ENCODE measurements at regions not wholly inside any gene's neighbourhood (a gene's known extent, or its start where the extent isn't known, plus 50 kb on each side); places are given as distances from the start of the nearest gene placed in this dataset.
A peak's percentile ranks its signal among the peaks of the same experiment; 100 is the strongest.

GRCh38 chr5:108661590-108662219 is 86.0 kb upstream of the FER start:
- Mint-ChIP-seq H3K27ac (no peak overlapping the region), H3K4me1 (no peaks in the 10 kb centered on the region), H3K27me3 (peaks cover 6% of the 10 kb centered on the region), H3K36me3 (ENCODE audit: low read depth) (no peaks in the 10 kb centered on the region), H3K4me3 (no peak overlapping the region), H3K9me3 (no peaks in the 10 kb centered on the region)
- DNase-seq = no peak
- POLR2A ChIA-PET = no interaction called here
- CTCF ChIA-PET = interaction anchor here (1.2 kb wide), 1 partner anchor 9 kb away, joined by 3 read pairs; no protein-coding TSS in a partner anchor

GRCh38 chr5:108661024-108661423 is 86.7 kb upstream of the FER start:
- H3K36me3 Mint-ChIP-seq (ENCODE audit: low read depth) = no peaks in the 10 kb centered on the region
- no peaks in the 10 kb centered on the region for H3K4me1 Mint-ChIP-seq
- no peak overlapping the region for H3K4me3 Mint-ChIP-seq
- H3K27ac Mint-ChIP-seq = no peak overlapping the region
- ChIA-PET CTCF (interaction anchor here (1.2 kb wide), 1 partner anchor 8 kb away, joined by 3 read pairs; no protein-coding TSS in a partner anchor), POLR2A (no interaction called here)
- H3K9me3 Mint-ChIP-seq = no peaks in the 10 kb centered on the region
- no peak for DNase-seq
- peaks cover 5% of the 10 kb centered on the region for H3K27me3 Mint-ChIP-seq

- CTCF ChIA-PET = no interaction called here
- no peak for DNase-seq
These were observed 87.4 kb upstream of the FER start for GRCh38 chr5:108660291-108660690.

DNA sequence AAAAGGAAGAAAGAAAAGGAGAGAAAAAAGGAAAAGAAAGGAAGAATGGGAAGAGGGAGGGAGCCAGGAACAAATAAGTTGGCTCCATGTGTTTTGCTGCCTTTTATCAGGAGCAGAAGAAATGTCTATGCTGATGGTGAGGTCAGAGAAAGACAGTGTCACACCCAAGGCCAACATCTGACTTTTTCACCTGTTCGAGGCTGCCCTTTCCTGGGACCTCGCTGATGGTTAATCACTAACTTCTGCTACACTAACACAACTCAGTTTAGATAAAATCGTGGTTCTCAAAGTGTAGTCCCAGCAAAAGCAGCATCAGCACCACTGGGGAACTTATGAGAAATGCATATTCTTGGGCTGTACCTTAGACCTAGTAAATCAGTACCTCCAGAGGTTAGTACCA is 88.2 kb upstream of the FER start:
- H3K27me3 Mint-ChIP-seq = peaks cover 9% of the 10 kb centered on the region

More at GRCh38 chr5:108660291-108660690, 87.4 kb upstream of the FER start:
- Mint-ChIP-seq H3K4me3 (no peak overlapping the region), H3K9me3 (no peaks in the 10 kb centered on the region), H3K36me3 (ENCODE audit: low read depth) (no peaks in the 10 kb centered on the region), H3K4me1 (no peaks in the 10 kb centered on the region), H3K27me3 (peaks cover 9% of the 10 kb centered on the region), H3K27ac (no peak overlapping the region)
- POLR2A ChIA-PET = no interaction called here

GRCh38 chr5:108655750-108656450 is 91.8 kb upstream of the FER start:
- CTCF ChIA-PET = no interaction called here
- Mint-ChIP-seq H3K9me3 (no peaks in the 10 kb centered on the region), H3K4me1 (no peaks in the 10 kb centered on the region), H3K27ac (no peak overlapping the region), H3K27me3 (peaks cover 10% of the 10 kb centered on the region), H3K36me3 (ENCODE audit: low read depth) (no peaks in the 10 kb centered on the region), H3K4me3 (no peak overlapping the region)
- POLR2A ChIA-PET = no interaction called here
- DNase-seq = no peak

More for the DNA sequence above, 88.2 kb upstream of the FER start:
- ChIA-PET POLR2A (no interaction called here), CTCF (no interaction called here)
- no peaks in the 10 kb centered on the region for H3K4me1 Mint-ChIP-seq
- DNase-seq = no peak
- H3K27ac Mint-ChIP-seq = no peak overlapping the region
- H3K4me3 Mint-ChIP-seq = no peak overlapping the region
- H3K36me3 Mint-ChIP-seq (ENCODE audit: low read depth) = no peaks in the 10 kb centered on the region
- no peaks in the 10 kb centered on the region for H3K9me3 Mint-ChIP-seq

DNA sequence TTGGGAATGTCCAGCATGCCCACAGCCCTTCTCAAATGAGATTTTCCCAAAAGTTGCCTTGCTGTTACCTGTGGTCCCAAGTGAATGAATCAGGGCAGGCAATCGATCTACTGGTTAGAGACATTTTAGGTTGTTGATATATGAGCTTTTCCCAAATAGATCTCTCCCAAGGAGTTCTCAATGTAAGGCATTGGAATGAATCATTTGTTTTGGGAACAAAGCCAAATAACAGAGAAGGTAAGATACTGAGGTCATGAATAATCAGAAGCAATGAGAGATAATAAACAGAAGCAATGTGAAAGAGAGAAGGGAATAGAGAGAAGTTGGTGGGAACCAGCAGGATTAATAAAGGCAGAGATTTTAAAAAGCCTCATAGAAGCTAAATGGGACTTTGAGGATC is 93.6 kb upstream of the FER start:
- DNase-seq = no peak
- no peak overlapping the region for H3K27ac Mint-ChIP-seq
- ChIA-PET POLR2A (no interaction called here), CTCF (no interaction called here)
- peaks cover 8% of the 10 kb centered on the region for H3K27me3 Mint-ChIP-seq
- no peaks in the 10 kb centered on the region for H3K36me3 Mint-ChIP-seq (ENCODE audit: low read depth)
- no peak overlapping the region for H3K4me3 Mint-ChIP-seq
- no peaks in the 10 kb centered on the region for H3K9me3 Mint-ChIP-seq
- H3K4me1 Mint-ChIP-seq = no peaks in the 10 kb centered on the region

GRCh38 chr5:108653201-108653600 is 94.5 kb upstream of the FER start:
- Mint-ChIP-seq H3K9me3 (no peaks in the 10 kb centered on the region), H3K36me3 (ENCODE audit: low read depth) (no peaks in the 10 kb centered on the region), H3K4me3 (no peak overlapping the region), H3K27me3 (peaks cover 8% of the 10 kb centered on the region), H3K27ac (no peak overlapping the region), H3K4me1 (no peaks in the 10 kb centered on the region)
- no peak for DNase-seq
- ChIA-PET POLR2A (no interaction called here), CTCF (interaction anchor here (1.0 kb wide), 1 partner anchor 8 kb away, joined by 3 read pairs; no protein-coding TSS in a partner anchor)

DNA sequence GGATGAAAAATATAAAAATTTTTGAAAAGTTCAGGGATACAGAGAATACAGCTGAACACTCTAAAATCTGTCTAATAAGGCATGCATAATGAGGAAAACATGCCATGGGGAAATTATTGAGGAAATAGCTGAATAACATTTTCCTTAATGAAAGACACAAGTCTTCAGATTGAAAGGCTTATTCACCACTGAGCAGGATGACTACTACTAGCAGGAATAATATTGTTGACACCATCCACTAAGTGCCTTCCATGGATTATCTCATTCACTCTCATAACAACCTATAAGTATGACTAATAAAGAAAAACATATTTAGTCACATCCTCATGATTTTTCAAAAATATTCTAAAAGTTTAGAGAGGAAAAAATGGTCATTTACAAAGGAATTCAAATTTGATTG is 96.7 kb upstream of the FER start:
- CTCF ChIA-PET = no interaction called here

GRCh38 chr5:108649646-108650045 is 98.1 kb upstream of the FER start:
- H3K36me3 Mint-ChIP-seq (ENCODE audit: low read depth) = no peaks in the 10 kb centered on the region
- H3K27ac Mint-ChIP-seq = no peak overlapping the region
- CTCF ChIA-PET = interaction anchor here (2.0 kb wide), 1 partner anchor 10 kb away, joined by 5 read pairs; no protein-coding TSS in a partner anchor
- DNase-seq = no peak
- peaks cover 1% of the 10 kb centered on the region for H3K27me3 Mint-ChIP-seq
- H3K4me3 Mint-ChIP-seq = no peak overlapping the region
- no peaks in the 10 kb centered on the region for H3K4me1 Mint-ChIP-seq
- no peaks in the 10 kb centered on the region for H3K9me3 Mint-ChIP-seq
- POLR2A ChIA-PET = no interaction called here

More for the DNA sequence above, 96.7 kb upstream of the FER start:
- no peak overlapping the region for H3K4me3 Mint-ChIP-seq
- no peak overlapping the region for H3K27ac Mint-ChIP-seq
- H3K9me3 Mint-ChIP-seq = no peaks in the 10 kb centered on the region
- no peak for DNase-seq
- H3K27me3 Mint-ChIP-seq = peaks cover 5% of the 10 kb centered on the region
- H3K36me3 Mint-ChIP-seq (ENCODE audit: low read depth) = no peaks in the 10 kb centered on the region
- POLR2A ChIA-PET = no interaction called here
- H3K4me1 Mint-ChIP-seq = no peaks in the 10 kb centered on the region

- H3K27me3 Mint-ChIP-seq = peaks cover 1% of the 10 kb centered on the region
- DNase-seq = no peak
- ChIA-PET CTCF (interaction anchor here (2.0 kb wide), 1 partner anchor 9 kb away, joined by 5 read pairs; no protein-coding TSS in a partner anchor), POLR2A (no interaction called here)
- H3K9me3 Mint-ChIP-seq = no peaks in the 10 kb centered on the region
- H3K36me3 Mint-ChIP-seq (ENCODE audit: low read depth) = no peaks in the 10 kb centered on the region
- H3K4me1 Mint-ChIP-seq = no peaks in the 10 kb centered on the region
- H3K4me3 Mint-ChIP-seq = no peak overlapping the region
- no peak overlapping the region for H3K27ac Mint-ChIP-seq
These were observed 98.6 kb upstream of the FER start for GRCh38 chr5:108649106-108649505.

DNA sequence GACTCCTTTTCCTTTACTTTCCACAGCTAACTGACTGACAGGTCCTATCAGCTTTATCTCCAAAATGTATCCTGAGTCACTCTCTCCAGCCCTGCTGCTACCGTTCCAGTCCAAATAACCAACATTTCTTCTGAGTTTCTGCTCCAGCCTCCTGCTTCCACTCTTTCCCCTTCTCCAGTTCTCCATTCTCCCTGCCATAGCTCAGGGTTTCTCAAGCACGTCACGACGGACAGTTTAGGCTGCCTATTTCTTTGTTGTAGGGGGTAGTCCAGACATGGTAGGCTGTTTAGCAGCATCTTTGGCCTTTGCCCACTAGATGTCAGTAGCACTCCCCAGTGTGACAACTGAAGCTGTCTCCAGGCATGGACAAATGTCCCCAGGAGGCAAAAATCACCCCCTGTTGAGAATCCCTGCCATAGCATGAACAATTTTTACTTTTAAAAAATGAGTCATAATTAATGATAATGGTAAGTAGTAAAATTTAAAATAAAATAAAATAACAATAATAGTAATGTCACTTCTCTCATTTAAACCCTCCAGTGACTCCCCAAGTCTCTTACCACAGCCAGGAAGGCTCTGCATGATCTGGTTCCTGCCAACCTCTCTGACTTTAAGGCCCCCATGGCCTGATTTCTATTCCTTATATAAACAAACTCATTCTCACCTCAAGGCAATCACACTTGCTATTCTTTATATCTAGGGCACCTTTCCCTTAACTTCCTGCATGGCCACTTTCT is 105.4 kb upstream of the FER start:
- no peaks in the 10 kb centered on the region for H3K36me3 Mint-ChIP-seq (ENCODE audit: low read depth)
- H3K27ac Mint-ChIP-seq = no peak overlapping the region

GRCh38 chr5:108641596-108641995 is 106.1 kb upstream of the FER start:
- DNase-seq = no peak
- CTCF ChIA-PET = interaction anchor here (1.3 kb wide), 2 partner anchors 8 to 832 kb away, joined by 3 to 4 read pairs; no protein-coding TSS in a partner anchor
- H3K4me3 Mint-ChIP-seq = no peak overlapping the region
- H3K9me3 Mint-ChIP-seq = no peaks in the 10 kb centered on the region
- no peaks in the 10 kb centered on the region for H3K36me3 Mint-ChIP-seq (ENCODE audit: low read depth)
- H3K27ac Mint-ChIP-seq = no peak overlapping the region
- no peaks in the 10 kb centered on the region for H3K27me3 Mint-ChIP-seq
- POLR2A ChIA-PET = no interaction called here
- H3K4me1 Mint-ChIP-seq = peaks cover 3% of the 10 kb centered on the region

More for the DNA sequence above, 105.4 kb upstream of the FER start:
- POLR2A ChIA-PET = no interaction called here
- no peaks in the 10 kb centered on the region for H3K27me3 Mint-ChIP-seq
- CTCF ChIA-PET = interaction anchor here (1.3 kb wide), 2 partner anchors 9 to 831 kb away, joined by 3 to 4 read pairs; no protein-coding TSS in a partner anchor
- no peak overlapping the region for H3K4me3 Mint-ChIP-seq
- peaks cover 3% of the 10 kb centered on the region for H3K4me1 Mint-ChIP-seq
- no peaks in the 10 kb centered on the region for H3K9me3 Mint-ChIP-seq
- DNase-seq = peak; percentile 55

DNA sequence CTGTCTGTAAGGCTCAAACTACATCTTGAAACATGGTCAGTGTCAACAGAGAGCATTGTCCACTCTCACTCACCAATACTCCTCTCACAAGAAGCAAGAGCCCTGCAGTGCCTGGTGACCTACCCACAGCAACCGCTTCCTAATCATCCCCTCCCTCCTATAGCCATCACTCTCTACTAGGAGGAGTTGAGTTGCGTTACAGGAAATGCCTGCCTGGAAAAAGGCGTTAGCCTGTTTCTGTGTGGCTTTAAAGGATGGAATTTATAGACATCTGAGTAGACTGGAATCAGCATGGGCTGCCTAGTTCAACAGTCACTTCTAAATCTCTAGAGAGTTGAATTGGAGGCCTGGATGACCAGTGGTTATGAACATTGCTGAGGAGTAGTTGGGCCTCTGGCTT is 108.3 kb upstream of the FER start:
- no peak for DNase-seq
- H3K9me3 Mint-ChIP-seq = no peaks in the 10 kb centered on the region
- H3K36me3 Mint-ChIP-seq (ENCODE audit: low read depth) = no peaks in the 10 kb centered on the region
- H3K4me3 Mint-ChIP-seq = no peak overlapping the region
- peaks cover 3% of the 10 kb centered on the region for H3K4me1 Mint-ChIP-seq
- peaks cover 2% of the 10 kb centered on the region for H3K27me3 Mint-ChIP-seq
- no peak overlapping the region for H3K27ac Mint-ChIP-seq
- ChIA-PET CTCF (interaction anchor here (1.4 kb wide), 1 partner anchor 10 kb away, joined by 5 read pairs; no protein-coding TSS in a partner anchor), POLR2A (no interaction called here)
